WTC11 (cell line): ENCODE measurements at regions not wholly inside any gene's neighbourhood (a gene's known extent, or its start where the extent isn't known, plus 50 kb on each side); places are given as distances from the start of the nearest gene placed in this dataset.

ENCODE experiments used
- ATAC-seq: fragments of 200-7000 bp; cut with Tn5 transposase; 2 replicates; pipeline ENCODE4 v1.10.0; 2021; ENCODE audit warnings: mild to moderate bottlenecking, moderate library complexity
- CTCF ChIA-PET: fragments of 300-600 bp; sonication (Branson Sonifier 250); formaldehyde crosslinking; loops from one replicate; lab custom pipeline; 2021; ENCODE audit warnings: antibody characterized with exemption; lab: Charles Lee
- POLR2A ChIA-PET: fragments of 350-600 bp; sonication (Branson Sonifier 250); formaldehyde crosslinking; loops from one replicate; lab custom pipeline; 2021; ENCODE audit warnings: antibody characterized with exemption; lab: Charles Lee
- DNase-seq: peaks from one replicate; pipeline ENCODE4 v3.0.0; 2021; ENCODE audit warnings: low spot score
- H3K27ac Mint-ChIP-seq: 2 replicates; pipeline ENCODE4 v1.8.0; 2021; ENCODE audit warnings: mixed read lengths
- H3K27me3 Mint-ChIP-seq: 2 replicates; pipeline ENCODE4 v1.8.0; 2021; ENCODE audit warnings: low read depth, mild to moderate bottlenecking, moderate library complexity, mixed read lengths
- H3K36me3 Mint-ChIP-seq: 2 replicates; pipeline ENCODE4 v1.8.0; 2021; ENCODE audit warnings: mixed read lengths
- H3K4me1 Mint-ChIP-seq: 2 replicates; pipeline ENCODE4 v1.8.0; 2022; ENCODE audit warnings: mixed read lengths
- H3K4me3 Mint-ChIP-seq: 2 replicates; pipeline ENCODE4 v1.8.0; 2021; ENCODE audit warnings: mild to moderate bottlenecking, moderate library complexity, mixed read lengths
- H3K9me3 Mint-ChIP-seq: 2 replicates; pipeline ENCODE4 v1.8.0; 2021; ENCODE audit warnings: mixed read lengths
- FOXP1 ChIP-seq: sonication (generic); formaldehyde crosslinking; IDR thresholded peaks from 2 replicates; pipeline ENCODE4 v1.8.0; 2022; ENCODE audit warnings: missing genetic modification reagents, mild to moderate bottlenecking, moderate library complexity, borderline replicate concordance
- GABPB1 ChIP-seq: sonication (generic); formaldehyde crosslinking; IDR thresholded peaks from 2 replicates; pipeline ENCODE4 v1.8.1; 2023; ENCODE audit warnings: mild to moderate bottlenecking, missing genetic modification reagents
- MLX ChIP-seq: sonication (generic); formaldehyde crosslinking; IDR thresholded peaks from 2 replicates; pipeline ENCODE4 v1.8.1; 2023; ENCODE audit warnings: mild to moderate bottlenecking, missing genetic modification reagents, moderate library complexity
- NR1H2 ChIP-seq: sonication (generic); formaldehyde crosslinking; IDR thresholded peaks from 2 replicates; pipeline ENCODE4 v1.9.0; 2021; ENCODE audit warnings: mild to moderate bottlenecking, moderate library complexity, missing genetic modification reagents
- RORB ChIP-seq: fragments of 250-450 bp; sonication (Bioruptor Pico); IDR thresholded peaks from 2 replicates; pipeline ENCODE4 v1.9.0; 2021; ENCODE audit warnings: mild to moderate bottlenecking
- SMAD3 ChIP-seq: sonication (generic); formaldehyde crosslinking; IDR thresholded peaks from 2 replicates; pipeline ENCODE4 v1.8.0; 2022; ENCODE audit warnings: missing genetic modification reagents, mild to moderate bottlenecking, borderline replicate concordance
- ZNF121 ChIP-seq: sonication (generic); formaldehyde crosslinking; IDR thresholded peaks from 2 replicates; pipeline ENCODE4 v1.8.0; 2023; ENCODE audit warnings: missing genetic modification reagents
- ZNF219 ChIP-seq: sonication (generic); formaldehyde crosslinking; IDR thresholded peaks from 2 replicates; pipeline ENCODE4 v1.8.0; 2023; ENCODE audit warnings: missing genetic modification reagents, mild to moderate bottlenecking, borderline replicate concordance
- ZNF232 ChIP-seq: sonication (generic); formaldehyde crosslinking; IDR thresholded peaks from 2 replicates; pipeline ENCODE4 v1.8.0; 2022; ENCODE audit warnings: mild to moderate bottlenecking, missing genetic modification reagents
- ZNF317 ChIP-seq: sonication (generic); formaldehyde crosslinking; IDR thresholded peaks from 2 replicates; pipeline ENCODE4 v1.8.1; 2023; ENCODE audit warnings: low read depth, mild to moderate bottlenecking, moderate library complexity, missing genetic modification reagents, borderline replicate concordance
- ZNF512 ChIP-seq: sonication (generic); formaldehyde crosslinking; IDR thresholded peaks from 2 replicates; pipeline ENCODE4 v1.8.1; 2022; ENCODE audit warnings: missing genetic modification reagents, borderline replicate concordance
- ZSCAN18 ChIP-seq: fragments of 250-450 bp; sonication (Bioruptor Pico); IDR thresholded peaks from 2 replicates; pipeline ENCODE4 v2.1.2; 2022; ENCODE audit warnings: mild to moderate bottlenecking, moderate library complexity
- TF ChIP-seq, protein P1 (sequence below): sonication (generic); formaldehyde crosslinking; IDR thresholded peaks from 2 replicates; pipeline ENCODE4 v1.8.1; 2022; ENCODE audit warnings: mild to moderate bottlenecking, missing genetic modification reagents, moderate library complexity, borderline replicate concordance
- TF ChIP-seq, protein P2 (sequence below): sonication (generic); formaldehyde crosslinking; IDR thresholded peaks from 2 replicates; pipeline ENCODE4 v1.8.0; 2023; ENCODE audit warnings: mild to moderate bottlenecking, missing genetic modification reagents
- TF ChIP-seq, protein P3 (sequence below): sonication (generic); formaldehyde crosslinking; IDR thresholded peaks from 2 replicates; pipeline ENCODE4 v1.8.1; 2022; ENCODE audit warnings: low read depth, missing genetic modification reagents, borderline replicate concordance

- TF ChIP-seq, protein P1, sequence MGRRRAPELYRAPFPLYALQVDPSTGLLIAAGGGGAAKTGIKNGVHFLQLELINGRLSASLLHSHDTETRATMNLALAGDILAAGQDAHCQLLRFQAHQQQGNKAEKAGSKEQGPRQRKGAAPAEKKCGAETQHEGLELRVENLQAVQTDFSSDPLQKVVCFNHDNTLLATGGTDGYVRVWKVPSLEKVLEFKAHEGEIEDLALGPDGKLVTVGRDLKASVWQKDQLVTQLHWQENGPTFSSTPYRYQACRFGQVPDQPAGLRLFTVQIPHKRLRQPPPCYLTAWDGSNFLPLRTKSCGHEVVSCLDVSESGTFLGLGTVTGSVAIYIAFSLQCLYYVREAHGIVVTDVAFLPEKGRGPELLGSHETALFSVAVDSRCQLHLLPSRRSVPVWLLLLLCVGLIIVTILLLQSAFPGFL (CRISPR knock-in tag), result no peak
- TF ChIP-seq ZNF219 (CRISPR knock-in tag), result no peak
- TF ChIP-seq ZSCAN18 (CRISPR knock-in tag), result no peak
- TF ChIP-seq ZNF512 (CRISPR knock-in tag), result no peak
- TF ChIP-seq MLX (CRISPR knock-in tag), result no peak
- no peak for TF ChIP-seq FOXP1 (CRISPR knock-in tag)
- TF ChIP-seq ZNF317 (CRISPR knock-in tag), result no peak
- TF ChIP-seq ZNF232 (CRISPR knock-in tag), result no peak
- TF ChIP-seq, protein P2, sequence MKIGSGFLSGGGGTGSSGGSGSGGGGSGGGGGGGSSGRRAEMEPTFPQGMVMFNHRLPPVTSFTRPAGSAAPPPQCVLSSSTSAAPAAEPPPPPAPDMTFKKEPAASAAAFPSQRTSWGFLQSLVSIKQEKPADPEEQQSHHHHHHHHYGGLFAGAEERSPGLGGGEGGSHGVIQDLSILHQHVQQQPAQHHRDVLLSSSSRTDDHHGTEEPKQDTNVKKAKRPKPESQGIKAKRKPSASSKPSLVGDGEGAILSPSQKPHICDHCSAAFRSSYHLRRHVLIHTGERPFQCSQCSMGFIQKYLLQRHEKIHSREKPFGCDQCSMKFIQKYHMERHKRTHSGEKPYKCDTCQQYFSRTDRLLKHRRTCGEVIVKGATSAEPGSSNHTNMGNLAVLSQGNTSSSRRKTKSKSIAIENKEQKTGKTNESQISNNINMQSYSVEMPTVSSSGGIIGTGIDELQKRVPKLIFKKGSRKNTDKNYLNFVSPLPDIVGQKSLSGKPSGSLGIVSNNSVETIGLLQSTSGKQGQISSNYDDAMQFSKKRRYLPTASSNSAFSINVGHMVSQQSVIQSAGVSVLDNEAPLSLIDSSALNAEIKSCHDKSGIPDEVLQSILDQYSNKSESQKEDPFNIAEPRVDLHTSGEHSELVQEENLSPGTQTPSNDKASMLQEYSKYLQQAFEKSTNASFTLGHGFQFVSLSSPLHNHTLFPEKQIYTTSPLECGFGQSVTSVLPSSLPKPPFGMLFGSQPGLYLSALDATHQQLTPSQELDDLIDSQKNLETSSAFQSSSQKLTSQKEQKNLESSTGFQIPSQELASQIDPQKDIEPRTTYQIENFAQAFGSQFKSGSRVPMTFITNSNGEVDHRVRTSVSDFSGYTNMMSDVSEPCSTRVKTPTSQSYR, result no peak
- TF ChIP-seq ZNF121 (CRISPR knock-in tag), result no peak
- no peak for TF ChIP-seq GABPB1 (CRISPR knock-in tag)
- TF ChIP-seq, protein P3, sequence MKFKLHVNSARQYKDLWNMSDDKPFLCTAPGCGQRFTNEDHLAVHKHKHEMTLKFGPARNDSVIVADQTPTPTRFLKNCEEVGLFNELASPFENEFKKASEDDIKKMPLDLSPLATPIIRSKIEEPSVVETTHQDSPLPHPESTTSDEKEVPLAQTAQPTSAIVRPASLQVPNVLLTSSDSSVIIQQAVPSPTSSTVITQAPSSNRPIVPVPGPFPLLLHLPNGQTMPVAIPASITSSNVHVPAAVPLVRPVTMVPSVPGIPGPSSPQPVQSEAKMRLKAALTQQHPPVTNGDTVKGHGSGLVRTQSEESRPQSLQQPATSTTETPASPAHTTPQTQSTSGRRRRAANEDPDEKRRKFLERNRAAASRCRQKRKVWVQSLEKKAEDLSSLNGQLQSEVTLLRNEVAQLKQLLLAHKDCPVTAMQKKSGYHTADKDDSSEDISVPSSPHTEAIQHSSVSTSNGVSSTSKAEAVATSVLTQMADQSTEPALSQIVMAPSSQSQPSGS, result no peak
- TF ChIP-seq NR1H2 (CRISPR knock-in tag), result no peak
- no peak for TF ChIP-seq SMAD3 (CRISPR knock-in tag)
- no peak for TF ChIP-seq RORB (CRISPR knock-in tag)
- no peak for DNase-seq
- ChIA-PET POLR2A (no interaction called here), CTCF (interaction anchor here (0.5 to 3.1 kb wide), 3 partner anchors 190 to 260 kb away, joined by 5 to 17 read pairs (median 10); no protein-coding TSS in a partner anchor)
- no peak overlapping the region for H3K27ac Mint-ChIP-seq
- H3K4me1 Mint-ChIP-seq, result peaks cover 10% of the 10 kb centered on the region
- no peak overlapping the region for H3K4me3 Mint-ChIP-seq
- H3K27me3 Mint-ChIP-seq, result no peaks in the 10 kb centered on the region
- no peaks in the 10 kb centered on the region for H3K36me3 Mint-ChIP-seq
- ATAC-seq, result no peak
- H3K9me3 Mint-ChIP-seq, result peaks cover under 1% of the 10 kb centered on the region; the same call in 1 of the 2 replicates
These were observed 228.2 kb downstream of the SOD2 start for GRCh38 chr6:159464816-159465215.
